ENCODE measurements at regions not wholly inside any gene's neighbourhood (a gene's known extent, or its start where the extent isn't known, plus 50 kb on each side); places are given as distances from the start of the nearest gene placed in this dataset.

DNA sequence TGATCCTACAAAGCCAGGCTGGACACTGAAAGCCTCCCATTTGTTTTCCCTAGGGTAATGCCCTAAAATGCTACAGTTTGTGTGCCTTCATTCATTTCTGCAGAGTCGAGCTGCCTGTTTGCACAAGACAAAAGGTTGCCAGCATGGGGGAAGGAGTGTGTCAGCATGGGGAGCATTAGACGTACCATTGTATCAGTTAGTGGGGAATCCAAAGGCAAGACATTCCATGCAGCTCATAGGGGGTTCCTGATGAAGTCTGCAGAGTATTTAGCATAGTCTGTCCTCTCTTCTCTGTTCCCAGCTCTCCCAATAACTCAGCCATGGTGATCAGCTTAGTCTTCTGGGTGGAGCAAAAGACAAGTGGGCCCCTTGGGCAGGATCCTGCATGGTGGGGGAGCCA, 276.9 kb upstream of the PCDH7 start:
- DNase-seq (ENCODE audit: low spot score), result no peak

GRCh38 chr4:30450474-30450873, 269.7 kb upstream of the PCDH7 start:
- peak; percentile 37 for DNase-seq (ENCODE audit: low spot score)

DNA sequence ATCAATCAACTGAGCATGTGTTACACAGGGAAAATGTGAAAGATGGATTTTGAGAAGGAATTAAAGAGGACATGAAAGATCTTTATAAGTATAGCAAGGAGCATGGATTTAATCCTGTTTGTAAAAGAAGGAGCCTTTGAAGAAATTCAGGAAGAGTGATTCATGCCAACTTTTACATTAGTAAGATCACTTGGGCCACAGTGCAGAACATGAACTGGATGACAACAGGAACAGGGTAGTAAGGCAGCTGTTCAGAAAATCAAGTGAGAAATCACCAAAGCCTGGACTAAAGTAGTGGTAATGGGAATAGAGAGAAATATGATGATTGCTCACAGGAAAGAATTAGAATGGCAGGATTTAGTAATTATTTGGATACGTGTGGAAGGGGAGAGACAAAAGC, 265.7 kb upstream of the PCDH7 start:
- DNase-seq (ENCODE audit: low spot score), result no peak

DNA sequence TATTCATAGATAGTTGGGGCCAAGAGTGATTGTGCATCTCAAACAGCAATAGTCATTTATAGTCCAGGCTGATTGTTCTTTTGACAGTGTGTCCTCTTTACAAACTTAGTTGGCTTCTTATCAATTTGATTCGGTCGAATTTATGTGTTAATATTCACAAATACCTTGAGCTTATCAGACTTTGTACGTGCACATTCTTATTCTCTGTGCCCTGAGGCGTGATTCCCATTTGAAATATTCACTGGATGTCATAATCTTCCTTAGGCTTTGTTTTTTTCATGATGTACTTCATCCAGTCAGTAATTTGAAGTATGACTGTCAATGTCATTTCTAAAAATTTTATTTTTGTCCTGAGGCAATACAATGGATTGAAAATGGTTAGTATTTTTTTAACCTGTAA, 263.5 kb upstream of the PCDH7 start:
- DNase-seq (ENCODE audit: low spot score), result no peak

- DNase-seq (ENCODE audit: low spot score), result no peak
Observed at GRCh38 chr4:30460818-30461217, 259.4 kb upstream of the PCDH7 start.

DNA sequence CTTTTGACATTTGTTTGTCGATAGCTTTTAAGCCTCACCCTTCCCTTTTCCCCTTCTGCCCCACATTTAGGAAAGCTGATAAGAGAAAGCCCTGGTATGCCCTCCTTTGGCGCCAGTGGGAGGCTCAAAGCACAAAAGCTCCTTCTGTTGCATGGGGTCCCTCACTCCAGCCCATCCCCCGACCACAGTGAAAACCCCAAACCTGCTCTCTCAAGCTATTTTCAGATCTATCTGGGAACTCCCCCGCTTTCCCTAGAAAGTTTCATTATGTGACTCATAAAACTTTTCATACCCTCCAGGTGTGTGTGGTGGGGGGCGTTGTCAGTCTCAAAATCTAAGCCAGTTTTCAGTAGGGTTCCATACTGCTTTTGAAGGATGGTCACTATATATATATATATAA, 259.0 kb upstream of the PCDH7 start:
- DNase-seq (ENCODE audit: low spot score), result no peak

DNA sequence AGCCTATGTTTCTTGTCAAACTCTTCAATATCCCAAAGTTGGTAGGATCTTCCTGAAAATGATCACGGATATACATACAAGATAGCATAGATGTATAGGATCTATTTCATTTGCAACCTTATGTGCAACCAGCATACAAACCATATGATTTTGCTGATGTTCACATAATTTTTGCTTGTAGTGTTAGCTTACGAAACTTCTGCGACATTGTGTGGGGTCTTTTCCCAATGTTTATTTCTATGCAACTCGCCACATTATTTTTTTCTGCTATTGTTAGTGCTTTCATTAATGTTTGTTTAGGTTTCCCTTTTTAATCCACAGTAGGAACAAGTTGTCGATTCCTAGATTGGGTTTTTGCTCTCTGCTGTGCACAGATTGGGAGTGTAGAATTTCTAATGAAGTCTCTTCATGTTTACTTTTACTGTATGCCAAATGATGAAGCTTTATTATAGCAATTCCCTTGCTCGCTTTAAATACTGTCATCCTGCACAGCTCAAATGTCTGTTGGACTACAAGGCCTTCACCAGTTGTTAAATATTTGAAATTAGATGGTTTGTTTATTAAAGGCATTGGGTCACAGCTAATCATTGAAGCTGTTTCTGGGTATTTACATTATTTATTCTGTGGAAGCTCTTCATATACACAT, 257.6 kb upstream of the PCDH7 start:
- DNase-seq (ENCODE audit: low spot score), result no peak

DNA sequence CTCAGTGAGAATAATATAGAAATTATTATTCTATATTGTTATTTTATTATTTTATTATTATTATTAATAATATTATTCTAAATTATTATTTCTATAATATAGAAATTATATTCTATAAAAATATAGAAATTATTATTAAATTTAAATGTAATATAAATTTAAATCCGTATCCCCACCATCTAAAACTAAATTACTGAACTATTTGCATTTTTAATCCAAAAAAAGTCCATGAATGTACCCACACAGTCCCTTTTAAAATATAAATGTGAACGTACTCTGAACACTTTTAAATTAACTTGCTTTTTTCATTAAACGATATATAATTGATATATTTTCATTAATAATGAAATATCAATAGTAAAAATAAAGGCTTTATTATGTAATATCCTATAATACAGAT, 248.3 kb upstream of the PCDH7 start:
- DNase-seq (ENCODE audit: low spot score), result no peak

DNA sequence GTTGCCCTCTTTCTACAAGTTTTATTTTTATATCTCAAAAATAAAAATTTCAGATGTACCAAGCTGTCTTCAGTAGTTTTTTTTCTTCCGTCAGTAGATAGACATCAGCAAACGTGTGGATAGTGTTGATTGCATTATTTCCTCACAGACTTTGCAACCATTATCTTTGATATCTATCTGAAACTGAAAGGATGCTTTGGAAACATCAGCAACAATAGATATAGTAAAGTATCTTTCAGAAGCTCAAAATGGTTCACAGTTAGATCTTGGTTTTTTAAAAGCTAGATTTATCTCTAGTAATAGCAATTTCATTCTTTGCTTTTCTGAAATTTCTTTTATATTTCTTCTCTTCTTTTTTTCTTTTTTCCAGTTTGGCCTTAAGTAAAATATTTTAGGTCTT, 246.9 kb upstream of the PCDH7 start:
- DNase-seq (ENCODE audit: low spot score), result no peak

DNA sequence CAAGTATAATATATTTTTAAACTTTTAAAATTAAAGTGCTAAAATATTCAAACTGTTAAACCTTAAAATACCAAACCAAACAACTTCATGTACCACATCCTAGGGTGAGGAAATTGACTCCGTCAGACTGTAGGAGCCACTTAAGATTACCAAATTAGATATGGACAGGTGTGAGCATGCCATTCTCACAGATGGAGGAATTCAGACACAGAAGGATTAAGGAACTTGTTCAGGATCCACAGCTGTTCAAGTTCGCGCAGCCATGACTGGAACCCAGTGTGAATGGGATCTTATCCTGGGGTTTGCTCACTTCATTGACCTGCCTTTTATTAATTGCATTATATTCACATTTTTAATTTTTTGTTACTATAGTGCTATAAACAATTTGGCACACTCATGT, 224.9 kb upstream of the PCDH7 start:
- no peak for DNase-seq (ENCODE audit: low spot score)

- DNase-seq (ENCODE audit: low spot score), result no peak
Observed at GRCh38 chr4:30495651-30496310, 224.4 kb upstream of the PCDH7 start.

DNA sequence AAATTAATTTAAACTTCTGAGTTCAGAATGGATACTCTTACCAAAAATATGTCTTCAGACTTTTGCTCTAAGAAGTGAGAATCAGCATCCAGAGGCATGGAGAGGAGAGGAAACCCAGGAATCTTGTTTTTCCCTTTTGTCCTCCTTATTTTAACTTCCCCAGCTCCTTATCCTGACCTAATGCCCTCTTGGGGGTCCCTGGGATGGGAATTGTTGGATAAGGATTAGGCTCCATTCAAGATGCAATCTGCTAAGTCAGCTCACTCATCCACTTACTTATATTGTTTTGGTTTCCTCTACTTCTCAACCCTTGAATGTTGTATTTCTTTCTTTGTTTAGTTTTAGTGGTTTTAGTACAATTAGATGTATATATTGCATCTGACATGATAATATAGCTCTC, 208.4 kb upstream of the PCDH7 start:
- DNase-seq (ENCODE audit: low spot score), result no peak

GRCh38 chr4:30518211-30518610, 202.0 kb upstream of the PCDH7 start:
- DNase-seq (ENCODE audit: low spot score), result no peak

DNA sequence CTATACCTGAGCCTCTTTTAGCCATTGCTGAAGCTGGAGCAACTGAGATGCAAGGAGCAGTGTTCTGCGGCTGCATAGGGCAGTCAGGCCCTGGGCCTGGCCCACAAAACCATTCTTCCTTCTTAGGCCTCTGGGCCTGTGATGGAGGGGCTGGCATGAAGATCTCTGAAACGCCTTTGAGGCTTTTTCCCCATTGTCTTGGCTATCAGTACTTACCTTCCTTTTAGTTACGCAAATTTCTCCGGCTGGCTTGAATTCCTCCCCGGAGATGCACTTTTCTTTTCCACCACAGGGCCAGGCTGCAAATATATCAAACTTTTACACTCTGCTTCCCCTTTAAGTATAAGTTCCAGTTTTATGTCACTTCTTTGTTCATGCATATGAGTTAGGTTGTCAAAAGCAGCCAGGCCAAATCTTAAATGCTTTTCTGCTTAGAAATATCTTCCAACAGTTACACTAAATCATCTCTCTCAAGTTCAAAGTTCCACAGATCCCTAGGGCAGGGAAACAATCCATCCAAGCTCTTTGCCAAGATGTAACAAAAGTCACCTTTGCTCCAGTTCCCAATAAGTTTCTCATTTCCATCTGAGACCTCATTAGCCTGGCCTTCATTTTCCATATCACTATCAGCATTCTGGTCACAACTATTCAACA, 194.4 kb upstream of the PCDH7 start:
- no peak for DNase-seq (ENCODE audit: low spot score)

DNA sequence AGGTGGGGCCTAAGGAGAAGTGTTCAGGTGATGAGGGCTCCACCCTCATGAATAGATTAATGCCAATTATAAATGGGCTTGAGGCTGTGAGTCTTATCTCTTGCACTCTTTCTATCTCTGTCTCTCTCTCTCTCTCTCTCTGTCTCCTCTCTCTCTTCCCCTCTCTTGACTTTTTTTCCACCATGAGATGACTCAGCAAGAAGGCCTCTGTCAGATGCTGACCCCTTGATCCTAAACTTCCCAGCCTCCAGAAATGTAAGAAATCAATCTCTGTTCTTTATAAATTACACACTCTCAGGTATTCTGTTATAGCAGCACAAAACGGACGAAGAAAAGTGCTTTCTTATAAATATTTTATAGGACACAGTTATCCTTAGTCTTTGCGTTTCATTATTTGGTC, 184.9 kb upstream of the PCDH7 start:
- DNase-seq (ENCODE audit: low spot score), result no peak

DNA sequence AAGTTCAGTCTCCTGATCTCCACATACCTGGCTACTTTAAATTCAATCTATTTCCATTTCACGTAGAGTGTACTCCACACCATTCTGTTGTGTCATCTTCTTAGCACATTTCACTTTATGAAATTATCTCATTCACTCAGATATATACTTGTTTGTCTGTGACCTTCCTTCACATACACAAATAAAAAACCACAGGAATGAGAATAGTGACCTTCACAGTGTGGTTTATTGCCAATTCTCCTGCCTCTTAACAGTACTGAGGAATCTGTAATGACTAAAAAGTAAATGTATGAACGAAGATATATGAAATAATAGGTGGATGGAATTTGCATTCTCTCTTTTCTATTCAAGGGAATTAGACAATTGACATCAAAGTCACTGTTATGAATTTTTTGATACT, 183.9 kb upstream of the PCDH7 start:
- no peak for DNase-seq (ENCODE audit: low spot score)

GRCh38 chr4:30537456-30537855, 182.7 kb upstream of the PCDH7 start:
- DNase-seq (ENCODE audit: low spot score), result no peak

DNA sequence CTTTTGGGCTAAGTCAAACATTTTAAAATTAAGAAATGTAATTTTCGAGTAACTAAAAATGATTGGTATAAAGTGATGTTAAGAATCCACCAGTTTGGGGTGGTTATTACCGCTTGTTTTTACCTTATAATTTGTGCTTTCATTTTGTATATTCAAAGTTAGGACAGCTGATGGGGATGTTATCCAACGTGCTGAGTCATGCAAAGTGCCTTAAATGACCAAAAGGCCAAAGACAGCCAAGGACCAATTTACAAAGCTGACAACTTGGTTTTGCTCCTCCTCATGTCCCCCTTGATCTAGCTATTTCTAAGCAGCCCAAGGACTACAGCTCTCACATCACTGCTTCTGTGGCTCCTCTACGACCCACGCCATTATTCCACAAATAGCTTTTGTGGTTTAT, 181.4 kb upstream of the PCDH7 start:
- DNase-seq (ENCODE audit: low spot score), result no peak

DNA sequence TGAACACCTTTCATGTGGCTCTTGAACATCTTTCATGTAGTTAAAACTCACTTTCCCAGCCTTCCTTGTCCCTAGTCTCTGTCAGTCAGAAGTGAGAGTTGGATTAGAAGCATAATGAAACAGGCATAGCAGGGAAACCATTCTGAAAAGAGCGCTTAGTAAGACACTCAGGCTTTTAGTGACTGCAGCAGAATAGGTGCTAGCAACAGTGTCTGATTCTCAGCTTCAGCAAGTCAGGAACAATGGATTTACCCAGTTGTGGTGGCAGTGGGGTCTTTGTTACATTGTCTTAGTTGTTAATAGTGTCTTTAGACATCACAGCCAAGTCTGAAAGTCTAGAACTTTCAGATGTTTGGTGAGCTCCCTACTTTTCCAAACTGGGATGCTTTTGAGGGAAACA, 177.1 kb upstream of the PCDH7 start:
- DNase-seq (ENCODE audit: low spot score), result no peak

DNA sequence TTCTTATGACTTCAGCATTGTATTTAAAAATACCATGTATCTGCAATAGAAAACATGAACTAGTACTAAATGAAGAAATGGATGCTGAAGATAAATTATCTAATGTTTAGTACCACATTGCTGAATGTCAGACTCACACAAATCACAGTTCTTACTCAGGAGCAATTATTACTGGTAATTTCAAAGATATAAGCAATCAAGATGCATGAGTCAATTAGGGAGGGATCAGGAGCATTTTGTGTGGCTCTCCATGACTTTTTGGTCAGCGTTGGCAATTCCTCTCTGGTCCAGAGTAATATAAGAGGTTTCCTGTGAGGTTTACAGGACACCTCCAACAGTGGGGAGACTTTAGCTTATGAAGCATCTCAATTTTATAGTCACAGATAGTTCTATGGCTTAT, 167.0 kb upstream of the PCDH7 start:
- no peak for DNase-seq (ENCODE audit: low spot score)

DNA sequence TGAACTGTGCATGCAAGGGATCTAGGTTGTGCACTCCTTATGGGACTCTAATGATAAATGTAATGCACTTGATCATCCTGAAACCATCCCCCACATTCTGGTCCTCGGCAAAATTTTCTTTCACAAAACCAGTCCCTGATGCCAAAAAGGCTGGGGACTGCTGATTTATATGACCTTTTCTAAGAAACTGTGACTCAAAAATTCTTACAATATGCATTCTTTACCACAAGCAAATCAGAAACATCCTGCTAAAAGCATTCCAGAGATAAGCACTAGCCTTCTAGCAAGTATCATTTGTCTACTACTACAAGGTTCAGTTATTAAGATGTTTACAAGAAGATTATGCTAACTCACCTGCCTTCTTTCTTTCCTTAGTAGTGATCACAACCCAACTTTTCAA, 166.5 kb upstream of the PCDH7 start:
- no peak for DNase-seq (ENCODE audit: low spot score)

DNA sequence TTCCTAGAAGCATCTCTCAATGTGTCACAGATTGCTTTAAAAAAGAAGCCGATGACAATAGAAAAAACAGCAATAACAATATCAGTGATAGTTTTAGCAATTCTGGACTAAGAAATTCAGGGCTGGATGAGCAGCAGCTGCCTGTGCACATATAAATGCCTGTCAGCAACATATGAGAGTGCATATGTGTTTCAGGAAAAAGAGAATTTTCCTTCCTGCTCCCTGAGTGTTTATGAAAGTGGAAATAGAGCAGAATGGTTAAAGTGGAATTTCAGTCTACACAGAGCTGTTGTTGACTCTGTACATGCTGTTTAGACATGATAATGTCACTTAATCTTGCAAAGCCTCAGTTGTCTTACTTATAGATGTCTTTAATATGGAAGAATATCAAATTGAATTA, 164.4 kb upstream of the PCDH7 start:
- peak; percentile 9 for DNase-seq (ENCODE audit: low spot score)

DNA sequence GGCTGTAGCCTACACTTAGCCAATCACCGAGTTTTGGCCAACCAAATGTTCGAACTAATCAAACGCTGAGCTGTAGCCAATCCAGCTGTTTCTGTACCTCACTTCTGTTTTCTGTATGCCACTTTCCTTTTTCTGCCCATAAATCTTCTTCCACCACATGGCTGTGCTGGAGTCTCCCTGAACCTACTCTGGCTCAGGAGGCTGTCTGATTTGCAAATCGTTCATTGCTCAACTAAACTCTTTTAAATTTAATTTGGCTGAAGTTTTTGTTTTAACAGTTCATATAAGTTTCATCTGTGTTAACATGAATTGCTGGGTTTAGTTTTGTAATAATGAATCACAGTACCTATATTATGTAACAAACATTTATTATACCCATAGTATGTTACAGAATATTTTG, 160.7 kb upstream of the PCDH7 start:
- DNase-seq (ENCODE audit: low spot score), result no peak

Measured in SK-N-DZ (cell line).